ENCODE measurements at regions not wholly inside any gene's neighbourhood (a gene's known extent, or its start where the extent isn't known, plus 50 kb on each side); places are given as distances from the start of the nearest gene placed in this dataset.

DNA sequence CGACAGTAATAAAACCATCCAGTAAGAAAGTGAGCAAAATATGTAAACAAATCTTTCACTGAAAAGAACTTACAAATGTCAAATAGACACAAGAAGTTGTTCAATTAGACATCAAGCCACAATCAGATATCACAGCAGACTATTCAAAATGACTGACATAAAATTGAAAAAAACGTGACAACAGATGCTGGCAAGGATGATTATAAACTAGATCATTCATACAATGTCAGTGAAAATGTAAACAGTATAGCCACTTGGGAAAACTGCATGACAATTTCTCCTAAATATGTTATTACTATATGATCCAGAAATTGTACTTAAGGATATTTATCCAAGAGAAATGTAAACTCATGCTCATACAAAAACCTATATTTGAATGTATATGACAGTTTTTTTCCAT, 609.4 kb upstream of the CNTNAP5 start:
- Histone ChIP-seq H3K36me3 (ENCODE audit: control insufficient read depth in 1 of 2, insufficient read depth in 2 of 2, low read depth in 1 of 2, low read length in 2 of 2) (no peaks in the 10 kb centered on the region), H3K27ac (ENCODE audit: low read length, poor library complexity, severe bottlenecking) (no peak overlapping the region), H3K18ac (ENCODE audit: low read depth in 1 of 2, low read length in 2 of 2) (no peak overlapping the region), H3K9me3 (ENCODE audit: control insufficient read depth, low read length) (peaks cover 3% of the 10 kb centered on the region), H2BK120ac (ENCODE audit: low read depth, low read length) (no peak overlapping the region), H3K79me1 (replicated peaks; ENCODE audit: low read length, poor library complexity, severe bottlenecking) (no peaks in the 10 kb centered on the region), H3K9ac (ENCODE audit: low read length) (no peak overlapping the region), H2AFZ (ENCODE audit: low read depth, low read length) (no peak overlapping the region), H3K23ac (ENCODE audit: low read length in 2 of 2) (no peak overlapping the region), H2BK5ac (ENCODE audit: low read depth, low read length, poor library complexity, severe bottlenecking) (no peak overlapping the region), H3K4me1 (ENCODE audit: control insufficient read depth, insufficient read depth, low read depth, low read length) (no peaks in the 10 kb centered on the region), H3K4ac (ENCODE audit: low read depth in 1 of 2, low read length in 2 of 2) (no peak overlapping the region), H2AK5ac (ENCODE audit: low read length, severe bottlenecking) (no peak overlapping the region), H3K27me3 (ENCODE audit: control insufficient read depth in 1 of 2, insufficient read depth in 1 of 2, low read length in 2 of 2) (no peaks in the 10 kb centered on the region), H2BK12ac (ENCODE audit: low read length in 2 of 2) (no peak overlapping the region), H2BK15ac (ENCODE audit: low read depth, poor library complexity, severe bottlenecking) (no peak overlapping the region), H4K8ac (ENCODE audit: low read length) (no peak overlapping the region), H3K4me3 (ENCODE audit: insufficient read depth in 1 of 2, low read depth in 1 of 2, low read length in 2 of 2) (no peak overlapping the region), H4K91ac (ENCODE audit: low read length) (no peak overlapping the region), H3K14ac (ENCODE audit: low read length in 2 of 2) (no peak overlapping the region), H3K4me2 (ENCODE audit: low read length, poor library complexity, severe bottlenecking) (no peak overlapping the region)
- WGBS, result 86% methylated on average over 1 of the region's 2 CpGs
- no peak for DNase-seq

GRCh38 chr2:123419976-123420375, 605.1 kb upstream of the CNTNAP5 start:
- DNase-seq, result no peak
- H3K14ac ChIP-seq (ENCODE audit: low read length in 2 of 2), result no peak overlapping the region

DNA sequence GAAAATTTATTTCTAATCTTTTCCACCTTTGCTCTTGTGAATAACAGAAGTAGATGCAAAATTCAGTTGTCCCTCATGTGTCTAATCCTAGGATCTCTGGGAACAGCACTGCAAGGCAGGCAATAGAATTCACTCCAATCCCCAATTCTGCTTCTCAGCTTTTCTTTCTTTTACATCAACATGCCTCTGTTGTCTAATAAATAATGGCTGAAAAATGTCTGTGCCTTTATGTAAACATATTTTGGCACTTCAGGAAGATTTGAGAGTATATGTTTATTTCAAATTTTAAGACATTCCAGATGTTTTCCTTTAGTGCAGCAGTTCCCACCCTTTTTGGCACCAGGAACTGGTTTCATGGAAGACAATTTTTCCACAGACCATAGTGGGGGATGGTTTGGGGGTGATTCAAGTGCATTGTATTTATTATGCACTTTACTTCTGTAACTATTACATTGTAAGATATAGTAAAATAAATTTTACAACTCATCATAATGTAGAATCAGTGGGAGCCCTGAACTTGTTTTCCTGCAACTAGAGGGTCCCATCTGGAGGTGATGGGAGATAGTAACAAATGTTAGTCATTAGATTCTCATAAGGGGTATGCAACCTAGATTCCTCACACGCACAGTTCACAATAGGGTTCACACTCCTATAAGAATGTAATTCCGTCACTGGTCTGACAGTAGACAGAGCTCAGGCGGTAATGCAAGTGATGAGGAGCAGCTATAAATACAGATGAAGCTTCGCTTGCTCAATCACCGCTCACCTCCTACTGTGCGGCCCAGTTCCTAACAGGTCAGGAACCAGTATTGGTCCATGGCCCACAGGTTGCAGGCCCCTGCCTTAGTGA, 590.3 kb upstream of the CNTNAP5 start:
- Histone ChIP-seq H4K91ac (ENCODE audit: low read length) (no peak overlapping the region), H3K9ac (ENCODE audit: low read length) (no peak overlapping the region), H3K79me1 (replicated peaks; ENCODE audit: low read length, poor library complexity, severe bottlenecking) (no peaks in the 10 kb centered on the region), H2AK5ac (ENCODE audit: low read length, severe bottlenecking) (no peak overlapping the region), H3K4ac (ENCODE audit: low read depth in 1 of 2, low read length in 2 of 2) (no peak overlapping the region), H3K23ac (ENCODE audit: low read length in 2 of 2) (no peak overlapping the region), H2BK12ac (ENCODE audit: low read length in 2 of 2) (no peak overlapping the region), H2BK120ac (ENCODE audit: low read depth, low read length) (no peak overlapping the region), H3K4me2 (ENCODE audit: low read length, poor library complexity, severe bottlenecking) (no peak overlapping the region), H2BK5ac (ENCODE audit: low read depth, low read length, poor library complexity, severe bottlenecking) (no peak overlapping the region), H3K18ac (ENCODE audit: low read depth in 1 of 2, low read length in 2 of 2) (no peak overlapping the region), H2AFZ (ENCODE audit: low read depth, low read length) (no peak overlapping the region), H3K14ac (ENCODE audit: low read length in 2 of 2) (no peak overlapping the region), H2BK15ac (ENCODE audit: low read depth, poor library complexity, severe bottlenecking) (no peak overlapping the region), H3K9me3 (ENCODE audit: control insufficient read depth, low read length) (no peaks in the 10 kb centered on the region), H3K27me3 (ENCODE audit: control insufficient read depth in 1 of 2, insufficient read depth in 1 of 2, low read length in 2 of 2) (no peaks in the 10 kb centered on the region), H3K4me1 (ENCODE audit: control insufficient read depth, insufficient read depth, low read depth, low read length) (no peaks in the 10 kb centered on the region), H4K8ac (ENCODE audit: low read length) (no peak overlapping the region), H3K4me3 (ENCODE audit: insufficient read depth in 1 of 2, low read depth in 1 of 2, low read length in 2 of 2) (no peak overlapping the region), H3K36me3 (ENCODE audit: control insufficient read depth in 1 of 2, insufficient read depth in 2 of 2, low read depth in 1 of 2, low read length in 2 of 2) (no peaks in the 10 kb centered on the region), H3K27ac (ENCODE audit: low read length, poor library complexity, severe bottlenecking) (no peak overlapping the region)
- DNase-seq, result no peak
- 91% methylated on average over 6 of the region's 6 CpGs for WGBS

More at GRCh38 chr2:123419976-123420375, 605.1 kb upstream of the CNTNAP5 start:
- Histone ChIP-seq H3K36me3 (ENCODE audit: control insufficient read depth in 1 of 2, insufficient read depth in 2 of 2, low read depth in 1 of 2, low read length in 2 of 2) (no peaks in the 10 kb centered on the region), H3K79me1 (replicated peaks; ENCODE audit: low read length, poor library complexity, severe bottlenecking) (no peaks in the 10 kb centered on the region), H4K8ac (ENCODE audit: low read length) (no peak overlapping the region), H2AFZ (ENCODE audit: low read depth, low read length) (no peak overlapping the region), H4K91ac (ENCODE audit: low read length) (no peak overlapping the region), H3K9ac (ENCODE audit: low read length) (no peak overlapping the region), H2BK5ac (ENCODE audit: low read depth, low read length, poor library complexity, severe bottlenecking) (no peak overlapping the region), H3K4me1 (ENCODE audit: control insufficient read depth, insufficient read depth, low read depth, low read length) (no peaks in the 10 kb centered on the region), H3K4me2 (ENCODE audit: low read length, poor library complexity, severe bottlenecking) (no peak overlapping the region), H2AK5ac (ENCODE audit: low read length, severe bottlenecking) (no peak overlapping the region), H3K27ac (ENCODE audit: low read length, poor library complexity, severe bottlenecking) (no peak overlapping the region), H2BK120ac (ENCODE audit: low read depth, low read length) (no peak overlapping the region), H3K18ac (ENCODE audit: low read depth in 1 of 2, low read length in 2 of 2) (no peak overlapping the region), H3K27me3 (ENCODE audit: control insufficient read depth in 1 of 2, insufficient read depth in 1 of 2, low read length in 2 of 2) (no peaks in the 10 kb centered on the region), H3K4me3 (ENCODE audit: insufficient read depth in 1 of 2, low read depth in 1 of 2, low read length in 2 of 2) (no peak overlapping the region), H3K9me3 (ENCODE audit: control insufficient read depth, low read length) (peaks cover 5% of the 10 kb centered on the region), H3K4ac (ENCODE audit: low read depth in 1 of 2, low read length in 2 of 2) (no peak overlapping the region), H3K23ac (ENCODE audit: low read length in 2 of 2) (no peak overlapping the region), H2BK12ac (ENCODE audit: low read length in 2 of 2) (no peak overlapping the region), H2BK15ac (ENCODE audit: low read depth, poor library complexity, severe bottlenecking) (no peak overlapping the region)

DNA sequence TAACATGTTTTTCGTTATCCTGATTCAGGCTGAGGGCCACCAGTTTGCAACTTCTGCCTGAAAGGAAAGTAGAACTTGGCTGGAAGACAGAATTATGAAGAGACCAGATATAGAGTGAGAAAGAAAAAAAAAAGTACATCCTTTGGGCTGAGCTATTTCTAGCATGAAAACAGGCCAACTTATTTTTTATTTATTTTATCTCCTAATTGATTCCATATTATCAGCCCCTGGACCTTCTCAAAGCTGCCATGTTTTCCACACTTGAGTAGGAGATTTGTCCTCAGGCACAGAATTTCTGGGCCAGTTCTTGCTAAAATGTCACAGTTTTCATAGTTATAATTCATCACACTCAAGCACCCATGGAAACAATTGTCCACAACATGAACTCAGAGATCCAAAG, 586.8 kb upstream of the CNTNAP5 start:
- Histone ChIP-seq H3K9me3 (ENCODE audit: control insufficient read depth, low read length) (no peaks in the 10 kb centered on the region), H2BK120ac (ENCODE audit: low read depth, low read length) (no peak overlapping the region), H4K91ac (ENCODE audit: low read length) (no peak overlapping the region), H2AK5ac (ENCODE audit: low read length, severe bottlenecking) (no peak overlapping the region), H3K4me2 (ENCODE audit: low read length, poor library complexity, severe bottlenecking) (no peak overlapping the region), H2BK12ac (ENCODE audit: low read length in 2 of 2) (no peak overlapping the region), H4K8ac (ENCODE audit: low read length) (no peak overlapping the region), H3K27ac (ENCODE audit: low read length, poor library complexity, severe bottlenecking) (no peak overlapping the region), H3K9ac (ENCODE audit: low read length) (no peak overlapping the region), H2BK5ac (ENCODE audit: low read depth, low read length, poor library complexity, severe bottlenecking) (no peak overlapping the region), H3K14ac (ENCODE audit: low read length in 2 of 2) (no peak overlapping the region), H2AFZ (ENCODE audit: low read depth, low read length) (no peak overlapping the region), H3K79me1 (replicated peaks; ENCODE audit: low read length, poor library complexity, severe bottlenecking) (no peaks in the 10 kb centered on the region), H3K4ac (ENCODE audit: low read depth in 1 of 2, low read length in 2 of 2) (no peak overlapping the region), H2BK15ac (ENCODE audit: low read depth, poor library complexity, severe bottlenecking) (no peak overlapping the region), H3K36me3 (ENCODE audit: control insufficient read depth in 1 of 2, insufficient read depth in 2 of 2, low read depth in 1 of 2, low read length in 2 of 2) (no peaks in the 10 kb centered on the region), H3K4me1 (ENCODE audit: control insufficient read depth, insufficient read depth, low read depth, low read length) (no peaks in the 10 kb centered on the region), H3K4me3 (ENCODE audit: insufficient read depth in 1 of 2, low read depth in 1 of 2, low read length in 2 of 2) (no peak overlapping the region), H3K27me3 (ENCODE audit: control insufficient read depth in 1 of 2, insufficient read depth in 1 of 2, low read length in 2 of 2) (no peaks in the 10 kb centered on the region), H3K18ac (ENCODE audit: low read depth in 1 of 2, low read length in 2 of 2) (no peak overlapping the region), H3K23ac (ENCODE audit: low read length in 2 of 2) (no peak overlapping the region)
- WGBS, result 83% methylated on average over 1 of the region's 1 CpG
- no peak for DNase-seq
